RPMI8226 (cell line): ENCODE measurements at regions not wholly inside any gene's neighbourhood (a gene's known extent, or its start where the extent isn't known, plus 50 kb on each side); places are given as distances from the start of the nearest gene placed in this dataset.
"Not testable (repeated sequence)": the region's sequence is repeated elsewhere in the genome, so short reads cannot be mapped to it uniquely, and the experiment has no call there.

Experiments used
- DNase-seq: peaks from one replicate; pipeline ENCODE4 v3.0.0-alpha.2; 2015

DNA sequence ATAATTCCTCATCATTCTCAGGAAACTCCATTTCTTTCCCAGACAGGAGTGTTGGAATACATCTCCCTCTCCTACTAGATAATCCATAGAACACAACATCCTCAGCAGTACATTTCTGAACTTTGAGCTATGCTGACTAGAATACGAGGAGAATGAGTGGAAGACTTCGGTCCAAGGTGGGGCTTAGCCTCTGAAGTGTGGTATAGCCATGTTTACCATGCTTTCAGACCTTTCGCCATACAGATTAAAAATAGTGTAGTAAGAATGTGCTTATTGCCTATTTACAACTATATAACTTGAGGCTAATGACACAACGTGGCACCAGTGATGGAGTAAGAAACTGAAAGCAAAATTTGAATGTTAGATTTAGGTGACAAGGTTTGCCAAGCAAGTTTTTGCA lies 184.5 kb upstream of the KRR1 start:
- DNase-seq = no peak

DNA sequence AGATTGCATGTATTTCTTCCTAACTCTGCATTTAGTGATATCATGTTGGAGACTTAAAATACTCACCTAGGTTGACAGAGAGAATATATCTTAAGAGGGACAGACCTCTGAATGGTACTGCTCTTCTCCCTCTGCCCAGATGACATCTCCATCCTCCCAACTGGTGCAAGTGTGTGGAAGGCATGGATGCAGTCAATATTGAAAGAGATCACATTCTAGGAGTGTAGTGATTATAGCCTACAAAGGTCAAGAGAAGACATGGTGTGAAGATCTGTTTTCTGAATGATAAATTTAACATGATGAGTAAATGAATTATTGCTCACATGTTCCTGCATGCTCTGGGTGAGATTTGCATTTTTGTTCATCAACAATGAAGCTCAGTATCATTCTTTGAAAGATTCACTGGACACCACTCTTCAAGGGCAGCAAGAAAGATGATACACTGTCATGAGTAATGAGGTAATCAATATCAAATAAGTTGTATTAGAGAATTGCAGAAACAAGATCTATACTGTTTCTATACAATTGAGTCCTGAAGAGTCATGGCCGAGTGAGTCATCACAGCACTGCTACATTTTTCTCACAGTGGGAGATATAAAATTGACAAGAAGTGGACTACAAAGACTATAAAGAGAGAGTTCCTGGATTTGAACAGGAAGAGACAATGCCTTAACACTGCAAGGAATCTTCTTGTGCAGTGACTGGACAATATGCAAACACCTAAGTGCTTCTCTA lies 183.3 kb upstream of the KRR1 start:
- DNase-seq = no peak

DNA sequence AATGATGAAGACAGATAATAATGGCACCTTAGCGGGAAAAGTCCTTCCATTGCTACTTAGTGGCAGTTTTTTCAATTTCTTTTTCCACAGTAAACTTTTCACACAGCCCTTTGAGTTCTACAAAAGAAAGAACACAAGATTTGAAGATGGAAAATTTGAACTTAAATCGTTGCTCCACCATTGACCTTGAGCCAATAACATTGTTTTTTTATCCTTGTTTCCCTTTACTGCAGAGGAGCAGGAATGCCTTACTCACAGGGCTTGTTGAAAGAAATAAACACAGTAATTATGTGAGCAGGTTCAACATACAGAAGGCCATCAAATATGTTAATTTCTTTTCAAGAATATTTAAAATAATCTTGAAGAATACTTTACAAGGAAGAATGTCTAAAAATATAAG lies 181.5 kb upstream of the KRR1 start:
- no peak for DNase-seq

DNA sequence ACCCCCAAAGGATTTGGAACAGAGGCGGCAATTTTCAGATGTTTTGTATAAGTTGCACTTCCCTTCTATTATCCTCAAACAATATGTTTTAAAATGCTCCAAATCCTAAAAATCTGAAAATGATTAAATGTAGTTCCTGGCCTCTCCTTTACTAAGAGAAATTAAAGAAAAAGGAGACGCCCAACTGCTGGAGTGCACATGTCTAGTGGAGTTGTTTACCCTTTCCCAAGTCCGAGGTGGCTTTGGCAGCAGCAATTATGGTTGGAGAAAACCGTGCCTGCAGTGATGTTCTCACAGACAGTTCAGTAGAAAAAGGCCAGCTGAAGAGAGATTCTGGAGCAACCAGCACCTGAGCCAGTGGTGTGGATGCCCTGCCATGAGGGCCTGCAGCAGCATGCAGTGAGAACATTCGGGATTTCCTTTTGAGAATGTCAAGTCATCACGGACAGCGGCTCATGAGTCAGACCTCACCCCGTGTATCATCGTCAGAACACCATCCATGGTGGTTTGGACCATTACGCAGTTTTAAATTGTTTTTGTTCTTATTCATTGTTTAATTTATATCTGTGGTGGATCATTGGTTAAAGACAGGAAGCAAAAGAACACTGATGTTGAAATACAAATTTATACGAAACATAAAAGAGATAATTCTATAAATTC lies 179.0 kb upstream of the KRR1 start:
- no peak for DNase-seq

DNA sequence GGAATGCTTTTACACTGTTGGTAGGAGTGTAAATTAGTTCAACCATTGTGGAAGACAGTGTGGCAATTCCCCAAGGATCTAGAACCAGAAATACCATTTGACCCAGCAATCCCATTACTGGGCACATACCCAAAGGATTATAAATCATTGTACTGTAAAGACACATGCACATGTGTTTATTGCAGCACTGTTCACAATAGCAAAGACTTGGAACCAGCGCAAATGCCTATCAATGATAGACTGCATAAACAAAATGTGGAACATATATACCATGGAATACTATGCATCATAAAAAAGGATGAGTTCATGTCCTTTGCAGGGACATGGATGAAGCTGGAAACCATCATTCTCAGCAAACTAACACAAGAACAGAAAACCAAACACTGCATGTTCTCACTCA lies 174.8 kb upstream of the KRR1 start:
- DNase-seq = not testable (repeated sequence)

DNA sequence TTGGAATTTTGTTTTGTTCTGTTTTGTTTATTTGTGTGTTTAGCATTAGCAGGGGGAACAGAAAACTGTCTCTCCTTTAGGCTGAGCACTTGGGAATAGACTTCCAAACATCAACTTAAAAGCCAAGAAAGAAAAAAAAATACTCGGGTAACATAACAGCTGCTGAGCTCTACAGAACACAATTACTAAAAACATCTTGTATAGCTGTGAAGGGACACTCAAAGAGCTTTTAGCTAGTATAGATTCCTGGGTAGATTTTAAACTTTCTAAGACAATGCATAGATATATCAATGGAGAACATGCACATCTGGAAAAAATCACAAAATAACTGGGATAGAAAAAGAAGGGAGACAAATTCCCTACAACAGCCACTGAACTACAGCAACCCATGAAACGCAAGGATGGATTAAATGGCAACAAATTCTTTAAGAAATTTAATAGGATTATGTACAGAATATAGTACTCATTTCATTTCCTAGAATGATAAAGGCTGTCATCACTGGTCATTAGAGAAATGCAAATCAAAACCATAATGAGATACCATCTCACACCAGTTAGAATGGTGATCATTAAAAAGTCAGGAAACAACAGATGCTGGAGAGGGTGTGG lies 174.3 kb upstream of the KRR1 start:
- no peak for DNase-seq

DNA sequence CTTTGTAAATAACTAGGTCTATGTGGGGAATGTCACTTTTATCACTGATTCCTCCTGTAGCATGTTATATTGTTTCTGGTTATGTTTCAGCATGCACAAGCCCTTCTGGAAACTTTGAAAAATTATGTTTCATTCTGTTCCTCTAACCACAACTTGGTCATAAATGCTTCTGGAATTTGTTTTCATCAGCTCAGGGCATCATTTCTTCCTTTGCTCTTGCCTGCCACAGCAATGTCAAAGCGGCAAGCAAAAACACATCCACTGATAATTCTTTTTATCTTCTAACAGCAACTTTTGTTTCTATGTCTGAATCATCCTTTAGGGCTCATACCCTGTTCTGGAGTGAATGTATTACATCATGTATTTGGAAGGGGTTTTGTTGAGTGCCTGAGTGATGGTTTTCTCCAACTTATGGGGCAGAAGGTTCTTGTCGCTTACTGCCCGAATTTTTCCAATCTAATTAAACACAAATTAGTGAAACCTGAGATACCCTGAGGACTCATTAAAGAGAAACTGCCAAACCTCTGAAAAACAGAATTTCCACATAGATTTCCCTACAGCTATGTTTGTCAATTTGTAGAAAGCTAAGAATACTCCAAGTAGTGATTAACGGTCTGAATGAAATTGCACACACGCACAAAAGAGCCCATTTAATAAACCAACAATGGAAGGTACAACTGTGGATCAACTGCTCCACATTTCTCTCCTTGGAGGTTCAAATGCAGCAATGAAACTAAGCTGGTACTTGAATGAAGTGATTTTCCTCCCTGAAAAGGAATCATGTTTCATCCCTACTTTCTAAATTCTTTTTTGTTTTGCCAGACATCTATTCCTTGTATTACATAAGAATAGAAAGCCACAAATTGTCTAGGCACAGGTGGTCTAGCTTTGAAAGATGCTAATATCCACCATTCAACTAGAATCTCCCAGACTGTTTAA lies 173.5 kb upstream of the KRR1 start:
- DNase-seq = no peak

DNA sequence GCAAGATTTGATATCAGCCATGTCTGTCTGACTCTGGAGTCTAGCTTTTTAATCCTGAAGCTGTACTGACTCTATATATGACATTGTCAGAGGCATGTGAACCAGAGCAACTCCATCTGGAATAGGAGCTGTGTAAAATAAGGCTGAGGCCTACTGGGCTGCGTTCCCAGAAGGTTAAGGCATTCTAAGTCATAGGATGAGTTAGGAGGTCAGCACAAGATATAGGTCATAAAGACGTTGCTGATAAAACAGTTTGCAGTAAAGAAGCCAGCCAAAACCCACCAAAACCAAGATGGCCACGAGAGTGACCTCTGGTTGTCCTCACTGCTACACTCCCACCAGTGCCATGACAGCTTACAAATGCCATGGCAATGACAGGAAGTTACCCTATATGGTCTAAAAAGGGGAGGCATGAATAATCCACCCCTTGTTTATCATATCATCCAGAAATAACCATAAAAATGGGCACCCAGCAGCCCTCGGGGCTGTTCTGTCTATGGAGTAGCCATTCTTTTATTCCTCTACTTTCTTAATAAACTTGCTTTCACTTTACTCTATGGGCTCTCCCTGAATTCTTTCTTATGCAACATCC lies 172.7 kb upstream of the KRR1 start:
- not testable (repeated sequence) for DNase-seq

DNA sequence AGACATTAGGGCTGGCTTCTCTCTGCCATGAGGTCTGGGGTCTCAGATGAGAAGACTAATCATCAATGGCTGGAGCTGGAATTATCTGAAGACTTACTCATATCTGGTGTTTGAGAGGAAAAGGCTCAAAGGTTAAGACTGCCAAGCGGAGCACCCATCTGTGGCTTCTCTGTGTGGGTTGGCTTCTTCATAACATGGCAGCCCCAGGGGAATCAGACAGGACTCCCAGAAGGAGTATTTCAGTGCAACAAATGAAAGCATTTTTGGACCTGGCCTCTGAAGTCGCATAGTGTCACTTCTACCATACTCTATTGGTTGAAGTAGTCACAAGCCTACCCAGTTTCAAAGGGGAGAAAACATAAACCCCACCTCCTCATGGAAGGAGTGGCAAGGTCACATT lies 171.8 kb upstream of the KRR1 start:
- no peak for DNase-seq

DNA sequence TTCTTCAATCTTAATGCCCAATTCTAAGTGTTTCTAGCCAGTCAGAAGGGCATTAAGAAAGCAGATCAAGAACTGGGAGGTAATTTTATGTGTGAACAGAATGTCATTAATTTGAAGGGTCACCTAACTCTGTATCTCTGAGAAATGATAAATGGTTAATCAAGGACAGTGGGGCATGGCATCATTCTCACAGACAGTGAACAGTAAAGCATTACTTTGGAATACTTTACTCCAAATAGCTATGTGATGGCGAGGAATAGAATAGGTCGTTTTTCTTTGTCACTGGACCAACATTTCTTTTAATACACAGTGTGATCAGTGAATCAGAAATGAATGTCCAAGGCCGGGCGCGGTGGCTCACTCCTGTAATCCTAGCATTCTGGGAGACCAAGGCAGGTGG lies 166.1 kb upstream of the KRR1 start:
- DNase-seq = no peak

DNA sequence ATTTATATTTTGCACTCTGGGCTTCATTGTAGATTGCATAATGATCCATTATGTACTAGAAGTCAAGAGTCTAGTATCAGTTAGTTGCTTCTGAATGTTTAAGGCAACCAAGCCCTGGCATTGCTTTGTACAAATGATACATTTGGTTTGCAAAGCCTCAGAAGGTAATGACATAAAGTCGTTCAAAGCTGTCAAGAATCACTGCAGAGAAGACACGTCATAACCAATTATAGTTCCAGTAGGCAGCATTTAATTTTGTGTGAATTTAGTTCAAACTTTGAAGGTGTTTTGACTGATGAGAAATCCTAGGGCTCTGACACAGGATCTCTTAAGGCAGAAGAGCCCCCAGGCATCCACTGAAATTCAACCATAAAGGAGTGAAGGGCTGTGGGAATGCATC lies 163.0 kb upstream of the KRR1 start:
- DNase-seq = no peak

DNA sequence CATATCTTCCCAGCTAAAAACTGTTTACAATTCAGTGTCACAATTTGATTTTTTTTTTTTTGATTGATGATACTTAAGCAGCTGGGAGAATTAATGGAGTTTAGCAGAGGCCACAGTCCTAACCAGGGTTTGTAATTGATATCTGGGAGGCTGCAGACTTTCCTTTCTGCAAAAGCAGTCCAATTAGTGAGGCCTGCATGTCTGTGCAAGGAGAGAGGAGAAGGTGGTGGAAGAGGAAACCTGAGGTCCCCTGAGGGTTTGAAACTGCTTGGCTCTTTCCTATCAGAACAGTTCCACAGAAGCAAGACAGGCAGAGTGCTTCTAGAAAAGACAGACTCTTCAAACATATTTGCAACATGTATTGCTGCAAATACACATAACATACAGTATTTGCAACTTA lies 160.8 kb upstream of the KRR1 start:
- no peak for DNase-seq

DNA sequence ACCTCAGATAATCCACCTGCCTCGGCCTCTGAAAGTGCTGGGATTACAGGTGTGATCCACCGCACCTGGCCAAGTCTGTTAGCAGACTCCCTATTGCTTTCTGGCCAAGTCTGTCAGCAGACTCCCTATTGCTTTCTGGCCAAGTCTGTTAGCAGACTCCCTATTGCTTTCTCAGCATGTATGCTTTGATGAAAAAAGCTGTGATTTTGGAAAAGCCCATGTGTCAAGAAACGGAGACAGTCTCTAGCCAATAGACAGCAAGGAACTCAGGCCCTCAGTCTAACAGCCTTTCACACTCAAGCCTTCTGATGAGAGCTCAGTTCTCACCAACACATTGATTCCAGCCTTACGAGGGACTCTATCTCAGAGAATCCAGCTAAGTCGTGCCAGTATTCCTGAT lies 158.8 kb upstream of the KRR1 start:
- DNase-seq = peak; percentile 15

DNA sequence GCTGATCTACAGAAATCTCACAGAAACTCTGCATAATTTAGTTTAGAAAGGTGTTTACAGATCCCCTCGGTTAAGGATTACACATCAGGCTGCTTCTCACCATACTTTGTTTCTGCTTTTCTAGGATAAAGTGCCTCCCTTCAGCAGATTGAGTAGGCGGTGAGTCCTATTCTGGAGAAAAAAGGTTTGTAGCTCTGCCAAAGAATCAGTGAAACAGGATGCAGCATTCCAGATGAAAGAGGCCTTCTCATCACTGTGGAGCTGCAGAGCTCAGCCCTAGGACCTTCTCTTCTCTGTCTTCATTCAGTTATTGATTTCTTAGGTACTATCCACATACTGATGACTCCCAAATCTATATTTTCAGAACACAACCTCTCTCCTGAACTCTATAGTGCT lies 155.5 kb upstream of the KRR1 start:
- DNase-seq = no peak

DNA sequence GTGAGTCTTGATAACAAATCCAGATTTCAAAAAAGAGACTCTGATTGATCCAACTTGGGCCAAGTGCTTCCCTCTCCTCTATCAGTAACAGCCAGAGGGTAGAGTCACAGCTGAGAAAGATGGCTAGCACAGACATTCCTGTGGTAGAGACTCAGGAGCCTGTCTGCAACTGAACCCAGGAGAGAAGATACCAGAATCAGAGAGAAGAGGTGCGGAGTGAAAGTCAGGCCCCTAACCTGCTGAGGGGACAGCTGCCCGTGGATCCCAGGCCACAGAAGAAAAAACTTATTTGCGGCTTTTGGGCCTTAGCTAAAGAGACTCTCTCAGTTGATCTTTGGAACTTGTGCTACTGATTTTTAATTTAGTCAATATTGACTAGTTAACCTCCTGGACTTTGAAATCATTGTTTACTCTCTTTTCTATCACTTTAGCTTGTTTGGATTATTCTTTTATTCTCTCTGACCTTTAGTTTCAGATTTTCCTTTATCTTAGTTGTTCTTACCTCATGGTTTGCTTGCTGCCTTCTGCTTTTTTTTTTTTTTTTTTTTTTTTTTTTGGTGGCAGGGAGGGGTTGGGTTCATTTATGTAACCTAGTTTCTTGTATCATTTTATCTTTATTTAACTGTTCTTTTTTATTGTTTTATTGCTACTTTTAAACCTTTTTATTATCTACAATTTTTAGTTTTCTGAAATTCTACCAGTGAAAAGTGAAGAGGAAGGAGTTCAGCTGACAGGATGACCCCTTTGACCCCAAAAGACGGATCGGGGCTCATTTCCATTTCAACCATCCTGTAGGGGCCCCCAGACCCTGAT lies 154.9 kb upstream of the KRR1 start:
- DNase-seq = no peak

DNA sequence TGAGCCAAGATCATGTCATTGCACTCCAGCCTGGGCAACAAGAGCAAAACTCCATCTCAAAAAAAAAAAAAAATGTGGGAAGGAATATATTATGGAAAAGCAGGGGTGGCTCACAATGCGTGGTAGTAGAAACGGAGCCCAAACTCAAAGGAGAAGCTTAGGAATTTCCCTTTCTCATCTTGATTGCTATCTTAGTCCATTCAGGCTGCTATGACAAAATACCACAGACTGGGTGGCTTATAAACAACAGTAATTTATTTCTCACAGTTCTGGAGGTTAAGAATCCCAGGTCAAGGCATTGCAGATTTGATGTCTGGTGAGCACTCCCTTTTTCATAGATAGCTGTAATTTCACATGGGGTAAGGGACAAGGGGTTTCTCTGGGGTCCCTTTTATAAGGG lies 153.8 kb upstream of the KRR1 start:
- no peak for DNase-seq

DNA sequence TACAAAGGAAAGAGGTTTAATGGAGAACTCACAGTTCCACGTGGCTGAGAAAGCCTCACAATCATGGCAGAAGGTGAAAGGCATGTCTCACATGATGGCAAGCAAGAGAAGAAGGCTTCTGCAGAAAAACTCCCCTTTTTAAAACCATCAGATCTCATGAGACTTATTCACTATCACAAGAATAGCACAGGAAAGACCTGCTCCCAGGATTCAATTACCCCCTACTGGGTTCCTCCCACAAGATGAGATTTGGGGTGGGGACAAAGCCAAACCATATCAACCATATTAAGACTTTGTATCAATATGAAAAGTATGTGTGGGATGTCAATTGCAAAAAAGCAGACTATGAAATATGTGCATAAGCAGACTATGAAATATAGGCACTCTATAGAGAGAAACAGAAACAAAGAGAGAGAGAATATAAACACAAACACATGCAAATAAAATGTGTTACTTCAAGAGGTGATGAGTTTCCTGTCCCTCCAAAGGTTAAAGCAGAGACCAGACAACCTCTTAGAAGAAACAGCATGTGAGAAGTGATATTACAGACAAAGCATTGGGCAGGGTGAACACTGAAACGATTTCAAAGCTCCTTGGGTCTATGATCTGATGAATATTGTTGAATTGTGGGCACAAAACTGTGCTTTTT lies 151.2 kb upstream of the KRR1 start:
- no peak for DNase-seq

DNA sequence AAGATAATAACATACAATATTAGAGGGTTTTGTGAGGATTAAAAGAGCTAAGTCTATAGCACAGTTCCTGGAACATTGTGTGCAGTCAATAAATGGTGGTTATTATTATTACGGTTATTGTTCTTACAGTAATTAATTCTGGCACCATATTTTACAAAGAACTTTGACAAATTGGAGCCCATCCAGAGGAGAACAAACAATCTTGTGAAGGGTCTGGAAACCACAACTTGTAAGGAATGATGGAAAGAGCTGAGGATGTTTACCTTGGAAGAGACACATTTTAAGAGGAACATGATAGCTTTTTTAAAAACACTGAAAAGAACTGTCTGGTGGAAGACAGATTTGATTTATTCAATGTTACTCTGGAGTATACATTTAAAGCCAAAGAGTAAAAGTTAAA lies 150.5 kb upstream of the KRR1 start:
- DNase-seq = no peak

DNA sequence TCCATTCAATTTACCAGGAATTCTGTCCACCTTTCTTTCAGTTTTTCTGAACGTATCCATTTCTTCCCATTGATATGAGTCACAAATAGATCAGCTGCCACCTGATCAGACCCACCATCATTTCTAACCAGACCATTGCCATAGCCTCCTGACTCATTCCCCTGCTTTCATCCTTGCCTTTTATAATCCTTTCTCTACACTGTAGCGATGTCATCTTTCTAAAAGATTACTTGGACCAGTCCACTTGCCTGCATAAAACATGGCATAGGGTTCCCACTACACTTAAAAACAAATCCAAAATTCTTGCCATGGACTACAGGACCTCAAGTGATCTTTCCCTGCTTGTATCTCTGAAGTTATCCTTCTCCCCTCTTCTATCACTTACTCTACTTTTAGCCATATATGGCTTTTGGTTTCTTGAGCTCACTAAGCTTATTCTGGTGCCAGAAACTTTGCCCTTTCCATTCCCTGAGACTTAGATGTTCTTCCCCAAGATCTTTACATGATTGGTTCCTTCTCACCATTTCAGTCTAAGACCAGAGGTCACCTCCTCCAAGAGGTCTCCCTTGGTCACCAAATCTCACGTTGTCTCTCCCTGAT lies 149.5 kb upstream of the KRR1 start:
- DNase-seq = no peak

DNA sequence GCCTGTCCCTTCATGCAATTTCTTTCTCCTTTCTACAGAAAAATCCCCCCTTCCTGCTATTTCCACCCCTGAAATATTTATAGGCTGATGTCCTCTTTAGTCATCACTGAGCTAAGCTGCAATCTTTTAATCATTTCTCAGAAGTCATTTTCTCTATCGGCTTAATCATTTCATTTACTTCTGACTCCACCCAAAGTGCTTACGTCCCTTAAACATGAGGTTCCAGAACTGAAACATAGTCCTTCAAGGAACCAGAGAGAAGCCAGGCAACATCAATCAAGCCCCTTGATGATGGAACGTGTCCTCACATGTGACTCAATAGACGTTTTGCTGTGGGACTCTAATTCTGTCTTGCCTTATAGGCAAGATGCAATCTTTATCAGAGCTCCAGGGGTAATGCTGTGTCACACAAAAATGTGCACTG lies 148.7 kb upstream of the KRR1 start:
- DNase-seq = no peak
